Endodermal cell (in vitro differentiated cells): ENCODE measurements at regions not wholly inside any gene's neighbourhood (a gene's known extent, or its start where the extent isn't known, plus 50 kb on each side); places are given as distances from the start of the nearest gene placed in this dataset.
A peak's percentile ranks its signal among the peaks of the same experiment; 100 is the strongest.

ENCODE experiments used
- DNase-seq: peaks from one replicate; pipeline ENCODE4 v3.0.0-alpha.2; 2017
- H3K27ac ChIP-seq: 2 replicates; pipeline ENCODE4 v1.5.1; 2013; ENCODE audit warnings: mild to moderate bottlenecking, low read depth, low read length, moderate library complexity
- H3K27me3 ChIP-seq: 2 replicates; pipeline ENCODE4 v1.6.1; 2013; ENCODE audit warnings: mild to moderate bottlenecking, low read length, moderate library complexity; ENCODE audit not compliant: insufficient read depth, control insufficient read depth, poor library complexity, severe bottlenecking
- H3K36me3 ChIP-seq: 2 replicates; pipeline ENCODE4 v1.7.0; 2013; ENCODE audit warnings: mild to moderate bottlenecking, low read length, moderate library complexity; ENCODE audit not compliant: control insufficient read depth, insufficient read depth
- H3K4me1 ChIP-seq: one replicate; pipeline ENCODE4 v1.7.0; 2013; ENCODE audit warnings: low read length; ENCODE audit not compliant: control insufficient read depth, insufficient read depth
- H3K4me3 ChIP-seq: 2 replicates; pipeline ENCODE4 v1.5.1; 2013; ENCODE audit warnings: mild to moderate bottlenecking, low read length, moderate library complexity
- H3K9ac ChIP-seq: 2 replicates; pipeline ENCODE4 v1.6.1; 2013; ENCODE audit warnings: mild to moderate bottlenecking, low read length, moderate library complexity; ENCODE audit not compliant: poor library complexity, severe bottlenecking; ENCODE audit errors: extremely low read depth
- H3K9me3 ChIP-seq: 2 replicates; pipeline ENCODE4 v1.6.1; 2013; ENCODE audit warnings: mild to moderate bottlenecking, low read length, moderate library complexity; ENCODE audit not compliant: control insufficient read depth
- H3K27ac Mint-ChIP-seq: 2 replicates; pipeline ENCODE4 v1.8.0; 2020; ENCODE audit warnings: mixed read lengths
- H3K27me3 Mint-ChIP-seq: 2 replicates; pipeline ENCODE4 v1.8.0; 2021; ENCODE audit warnings: mild to moderate bottlenecking, mixed read lengths; ENCODE audit not compliant: insufficient read depth
- H3K36me3 Mint-ChIP-seq: 2 replicates; pipeline ENCODE4 v1.8.0; 2020; ENCODE audit warnings: low read depth, mixed read lengths
- H3K4me1 Mint-ChIP-seq: 2 replicates; pipeline ENCODE4 v1.8.0; 2020; ENCODE audit warnings: mixed read lengths
- H3K4me3 Mint-ChIP-seq: 2 replicates; pipeline ENCODE4 v1.8.0; 2020; ENCODE audit warnings: mild to moderate bottlenecking, moderate library complexity, mixed read lengths
- H3K9me3 Mint-ChIP-seq: 2 replicates; pipeline ENCODE4 v1.8.0; 2020; ENCODE audit warnings: mild to moderate bottlenecking, mixed read lengths
- CTCF ChIP-seq: fragments of 200-600 bp; sonication (generic); conservative IDR thresholded peaks from 2 replicates; pipeline ENCODE4 v1.5.0; 2021; ENCODE audit warnings: antibody characterized with exemption, mild to moderate bottlenecking
- WGBS, 2 experiments: methylation state at CpG; one replicate each; pipeline versions ENCODE4 v1.1.5 to v1.1.7; 2013; ENCODE audit warnings: missing lambda C conversion rate in 2 of 2, mixed read lengths in 1 of 2; ENCODE audit not compliant: insufficient coverage in 1 of 2, insufficient read length in 1 of 2; 5-methylcytosine and 5-hydroxymethylcytosine counted together

- WGBS, 2 experiments = 80% methylated on average over 6 of the region's 6 CpGs
- H3K27me3 ChIP-seq = no peaks in the 10 kb centered on the region
- H3K4me3 ChIP-seq = no peak overlapping the region
- no peak overlapping the region for H3K9ac ChIP-seq
- H3K4me1 ChIP-seq = no peaks in the 10 kb centered on the region
- H3K27ac Mint-ChIP-seq = no peak overlapping the region
- H3K4me1 Mint-ChIP-seq = no peaks in the 10 kb centered on the region
- no peaks in the 10 kb centered on the region for H3K36me3 Mint-ChIP-seq
- peaks cover 5% of the 10 kb centered on the region for H3K27me3 Mint-ChIP-seq
- TF ChIP-seq CTCF = no peak
- no peaks in the 10 kb centered on the region for H3K36me3 ChIP-seq
- H3K9me3 Mint-ChIP-seq = peaks cover 5% of the 10 kb centered on the region
- H3K27ac ChIP-seq = no peak overlapping the region
- no peak overlapping the region for H3K4me3 Mint-ChIP-seq
- DNase-seq = peak; percentile 53
- no peaks in the 10 kb centered on the region for H3K9me3 ChIP-seq
These were observed 335.8 kb upstream of the MKI67 start for GRCh38 chr10:128461991-128462390.

- no peak overlapping the region for H3K9ac ChIP-seq
- no peak overlapping the region for H3K4me3 Mint-ChIP-seq
- H3K4me1 Mint-ChIP-seq = no peaks in the 10 kb centered on the region
- TF ChIP-seq CTCF = no peak
- no peaks in the 10 kb centered on the region for H3K27me3 ChIP-seq
- H3K4me1 ChIP-seq = no peaks in the 10 kb centered on the region
- H3K27ac ChIP-seq = no peak overlapping the region
- no peak overlapping the region for H3K4me3 ChIP-seq
- H3K9me3 ChIP-seq = no peaks in the 10 kb centered on the region
- 89 to 93% methylated on average over 5 to 7 of the region's 7 CpGs for WGBS, 2 experiments
- H3K36me3 Mint-ChIP-seq = no peaks in the 10 kb centered on the region
- no peak overlapping the region for H3K27ac Mint-ChIP-seq
- peak; percentile 18 for DNase-seq
- no peaks in the 10 kb centered on the region for H3K36me3 ChIP-seq
- peaks cover 5% of the 10 kb centered on the region for H3K9me3 Mint-ChIP-seq
- H3K27me3 Mint-ChIP-seq = peaks cover 5% of the 10 kb centered on the region
These were observed 336.6 kb upstream of the MKI67 start for GRCh38 chr10:128462844-128463243.

- H3K9ac ChIP-seq = no peak overlapping the region
- Mint-ChIP-seq H3K4me1 (no peaks in the 10 kb centered on the region), H3K9me3 (peaks cover 5% of the 10 kb centered on the region), H3K36me3 (no peaks in the 10 kb centered on the region), H3K27me3 (peaks cover 5% of the 10 kb centered on the region), H3K4me3 (no peak overlapping the region), H3K27ac (no peak overlapping the region)
- no peak overlapping the region for H3K27ac ChIP-seq
- H3K9me3 ChIP-seq = no peaks in the 10 kb centered on the region
- DNase-seq = peak; percentile 57
- WGBS, 2 experiments = 84 to 100% methylated on average over 1 to 3 of the region's 4 CpGs
- H3K4me3 ChIP-seq = no peak overlapping the region
- no peak for TF ChIP-seq CTCF
- no peaks in the 10 kb centered on the region for H3K4me1 ChIP-seq
- no peaks in the 10 kb centered on the region for H3K27me3 ChIP-seq
- no peaks in the 10 kb centered on the region for H3K36me3 ChIP-seq
These were observed 338.0 kb upstream of the MKI67 start for GRCh38 chr10:128463991-128464760.
